Dermis microvascular lymphatic vessel endothelial cell (primary cell): ENCODE measurements at regions not wholly inside any gene's neighbourhood (a gene's known extent, or its start where the extent isn't known, plus 50 kb on each side); places are given as distances from the start of the nearest gene placed in this dataset.

Source experiments
- DNase-seq, 2 donors: peaks; one replicate each; pipeline versions ENCODE4 v3.0.0 to v3.0.0-alpha.2; 2010; ENCODE audit warnings: low read depth in 2 of 2

- no peak for DNase-seq
These were observed 80.0 kb downstream of the CENPW start for GRCh38 chr6:126419901-126420300.

GRCh38 chr6:126422912-126423311 is 83.0 kb downstream of the CENPW start:
- no peak for DNase-seq

GRCh38 chr6:126427713-126428112 is 87.8 kb downstream of the CENPW start:
- DNase-seq, result no peak

GRCh38 chr6:126429866-126430265 is 90.0 kb downstream of the CENPW start:
- DNase-seq, result no peak

- DNase-seq, result no peak
These were observed 92.6 kb downstream of the CENPW start for GRCh38 chr6:126432564-126432963.

- DNase-seq, result no peak
These were observed 94.0 kb downstream of the CENPW start for GRCh38 chr6:126433927-126434326.

- DNase-seq, result no peak
These were observed 97.3 kb downstream of the CENPW start for GRCh38 chr6:126437205-126437604.

GRCh38 chr6:126439040-126439439 is 99.1 kb downstream of the CENPW start:
- no peak for DNase-seq

- DNase-seq, result no peak
These were observed 101.0 kb downstream of the CENPW start for GRCh38 chr6:126440923-126441322.

- no peak for DNase-seq
These were observed 104.9 kb downstream of the CENPW start for GRCh38 chr6:126444659-126445273.

GRCh38 chr6:126446248-126446647 is 106.3 kb downstream of the CENPW start:
- DNase-seq, result no peak

- DNase-seq, result no peak
These were observed 107.5 kb downstream of the CENPW start for GRCh38 chr6:126447367-126447766.

- DNase-seq, result no peak
These were observed 121.1 kb downstream of the CENPW start for GRCh38 chr6:126461045-126461444.

GRCh38 chr6:126464245-126464644 is 124.3 kb downstream of the CENPW start:
- no peak for DNase-seq

- no peak for DNase-seq
These were observed 135.5 kb downstream of the CENPW start for GRCh38 chr6:126475449-126475848.

GRCh38 chr6:126477678-126478077 is 137.8 kb downstream of the CENPW start:
- DNase-seq, result no peak

GRCh38 chr6:126480268-126480667 is 140.4 kb downstream of the CENPW start:
- no peak for DNase-seq

- no peak for DNase-seq
These were observed 141.4 kb downstream of the CENPW start for GRCh38 chr6:126481319-126481718.

- no peak for DNase-seq
These were observed 164.9 kb downstream of the CENPW start for GRCh38 chr6:126504792-126505191.

GRCh38 chr6:126513198-126513597 is 173.3 kb downstream of the CENPW start:
- no peak for DNase-seq

GRCh38 chr6:126516411-126516810 is 176.5 kb downstream of the CENPW start:
- no peak for DNase-seq

- DNase-seq, result no peak
These were observed 185.0 kb downstream of the CENPW start for GRCh38 chr6:126524811-126525326.

- DNase-seq, result no peak
These were observed 186.6 kb downstream of the CENPW start for GRCh38 chr6:126526547-126526946.
